Choroid plexus epithelial cell (primary cell): ENCODE measurements at regions not wholly inside any gene's neighbourhood (a gene's known extent, or its start where the extent isn't known, plus 50 kb on each side); places are given as distances from the start of the nearest gene placed in this dataset.

Experiments used
- DNase-seq: peaks from one replicate; pipeline ENCODE4 v3.0.0-alpha.2; 2010; ENCODE audit warnings: low read depth
- H3K4me3 ChIP-seq: 2 replicates; pipeline ENCODE4 v1.5.1; 2011; ENCODE audit warnings: low read depth, mild to moderate bottlenecking, control low read depth, low read length, moderate library complexity
- CTCF ChIP-seq: conservative IDR thresholded peaks from 2 replicates; pipeline ENCODE4 v1.5.1; 2011; ENCODE audit warnings: low read depth, mild to moderate bottlenecking, control low read depth, inconsistent platforms, low read length, moderate library complexity

DNA sequence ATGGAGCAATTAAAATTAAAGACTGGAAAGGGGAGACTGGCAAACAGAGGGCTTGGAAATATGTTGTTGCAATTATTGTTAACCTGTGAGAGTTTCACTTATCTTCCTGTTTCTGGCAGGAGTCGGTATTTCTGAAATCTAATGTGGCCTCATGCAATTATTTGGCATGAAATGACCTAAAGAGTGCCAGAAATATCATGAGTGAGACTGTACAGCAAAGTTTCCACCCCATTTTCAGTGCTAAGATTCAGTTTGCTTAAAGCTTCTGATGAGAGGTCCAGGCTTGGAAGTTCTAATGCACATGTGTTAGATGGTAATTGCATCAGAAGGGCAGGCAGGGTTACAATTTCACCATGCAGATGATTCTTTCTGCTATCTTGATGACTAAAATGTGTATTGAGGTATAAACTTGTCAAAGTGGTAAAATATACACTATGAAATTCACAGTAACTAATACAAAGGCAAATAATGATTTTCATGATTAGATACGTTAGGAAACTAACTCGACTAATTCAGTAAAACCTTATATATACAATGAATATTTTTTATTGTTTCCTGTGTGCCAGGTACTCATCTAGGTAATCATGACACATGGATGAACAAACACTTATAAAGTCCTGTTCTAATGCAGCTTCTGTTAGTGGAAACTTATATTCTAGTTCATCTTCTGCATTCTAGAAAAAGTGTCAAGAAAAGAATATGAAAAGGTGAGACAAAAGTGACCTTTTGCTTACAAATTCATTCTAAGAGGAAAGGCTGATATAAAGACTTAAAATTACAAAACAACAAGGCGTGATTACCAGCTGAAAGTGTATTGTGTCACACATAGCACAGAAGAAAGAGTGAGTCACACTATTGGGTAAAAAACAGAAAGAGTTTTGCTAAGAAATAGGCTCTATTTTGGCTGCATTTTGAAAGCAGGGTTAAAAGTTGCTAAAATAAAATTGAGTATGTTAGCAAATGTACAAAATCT is 533.4 kb upstream of the SEMA3D start:
- H3K4me3 ChIP-seq, result no peak overlapping the region
- DNase-seq, result peak; percentile 88
- no peak for TF ChIP-seq CTCF

DNA sequence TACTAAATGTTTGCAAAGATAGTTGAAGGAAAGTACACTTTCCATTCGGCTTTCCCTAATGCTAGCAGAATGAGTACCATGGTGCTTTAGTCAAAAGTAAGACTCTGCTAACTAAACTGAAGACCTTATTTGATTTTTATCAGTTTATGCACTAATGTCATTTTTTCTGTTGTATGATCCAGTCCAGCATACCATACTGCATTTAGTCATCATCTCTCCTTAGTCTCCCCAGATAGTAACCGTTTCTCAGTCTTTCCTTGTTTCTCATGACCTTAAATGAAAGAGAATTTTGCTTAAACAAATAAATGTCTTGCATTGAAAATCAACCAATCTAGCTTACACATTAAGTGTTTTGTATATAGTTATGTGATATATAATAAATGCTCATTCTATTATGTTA is 529.5 kb upstream of the SEMA3D start:
- DNase-seq, result peak; percentile 29
- no peak overlapping the region for H3K4me3 ChIP-seq
- no peak for TF ChIP-seq CTCF

DNA sequence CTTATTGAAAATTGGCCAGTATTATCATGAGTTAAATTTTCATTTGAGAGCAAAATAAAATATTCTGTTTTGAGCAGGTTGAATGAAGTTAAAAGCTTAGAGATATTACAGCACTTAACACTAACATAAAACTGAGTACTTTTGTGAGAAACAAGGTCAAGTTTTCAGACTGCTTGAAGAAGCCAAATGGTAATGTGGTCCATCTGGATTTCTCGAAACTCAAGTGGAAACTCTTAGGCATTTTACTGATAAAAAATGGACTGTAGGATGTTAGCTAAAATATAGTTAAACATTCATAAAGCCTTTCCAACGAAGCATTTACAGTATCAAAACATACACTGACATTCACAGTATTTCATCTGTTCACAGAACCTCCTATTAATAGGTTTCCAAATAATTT is 528.1 kb upstream of the SEMA3D start:
- H3K4me3 ChIP-seq, result no peak overlapping the region
- no peak for TF ChIP-seq CTCF
- DNase-seq, result no peak

DNA sequence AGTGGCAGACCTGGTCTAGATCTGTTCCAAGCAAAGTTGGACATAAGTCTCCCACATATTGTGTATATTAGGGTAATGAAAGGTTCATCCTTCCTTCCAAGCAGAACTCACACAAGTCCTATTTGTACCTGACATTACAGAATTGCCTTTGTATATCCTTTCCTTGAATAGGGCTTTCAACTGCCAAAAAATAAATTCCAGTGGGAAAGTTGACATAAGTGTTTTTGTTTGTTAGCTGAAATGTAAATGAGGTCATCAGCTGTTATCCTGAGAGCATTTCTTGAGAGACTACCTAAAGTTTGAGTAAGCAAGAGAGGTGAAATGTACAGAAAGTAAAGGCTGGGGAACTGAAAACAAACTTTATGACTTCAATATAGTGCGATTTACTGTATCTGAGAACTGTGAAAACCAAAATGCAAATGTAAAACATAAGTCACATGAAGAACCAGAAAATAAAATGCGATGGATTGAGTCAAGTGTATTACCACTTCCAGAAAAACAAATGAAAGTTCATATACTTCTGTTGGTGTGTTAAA is 527.3 kb upstream of the SEMA3D start:
- TF ChIP-seq CTCF, result no peak
- no peak for DNase-seq

DNA sequence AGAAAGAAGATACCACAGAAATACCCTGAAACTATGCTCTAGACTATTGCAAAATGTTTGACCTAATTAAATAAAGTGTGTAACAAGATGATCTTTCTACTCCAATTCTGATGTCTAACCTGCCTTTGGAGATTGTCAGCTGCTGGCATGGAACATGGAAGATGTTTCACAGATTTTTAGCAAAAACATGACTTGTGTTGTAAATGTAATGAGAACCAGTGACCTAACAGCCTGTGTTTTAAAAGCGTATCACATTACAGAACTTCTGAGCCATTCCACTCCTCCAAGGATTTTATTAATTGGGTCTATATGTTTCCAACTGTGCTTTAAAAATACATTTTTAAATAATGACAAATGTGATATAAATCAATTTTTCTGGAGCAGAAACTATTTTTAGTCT is 526.3 kb upstream of the SEMA3D start:
- no peak overlapping the region for H3K4me3 ChIP-seq
- TF ChIP-seq CTCF, result no peak

More for the DNA sequence above, 527.3 kb upstream of the SEMA3D start:
- H3K4me3 ChIP-seq, result no peak overlapping the region

DNA sequence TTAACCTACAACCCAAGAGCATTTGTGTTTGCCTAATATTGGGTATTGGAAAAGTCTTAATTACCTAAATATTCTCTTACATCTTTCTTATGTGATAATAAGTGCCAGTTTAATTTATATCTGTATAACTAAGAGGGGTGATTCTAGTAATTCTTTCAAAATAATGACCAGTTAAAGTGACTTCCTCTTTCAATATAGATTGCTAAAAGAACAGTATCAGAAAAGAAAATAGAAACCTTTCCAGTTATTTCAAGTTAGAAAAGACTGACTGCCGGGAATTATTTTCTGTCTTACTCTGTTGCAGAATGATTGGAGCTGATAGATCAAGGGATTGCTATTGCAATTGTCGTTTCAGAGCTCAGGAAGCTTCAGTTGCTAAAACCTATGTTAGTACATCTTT is 525.0 kb upstream of the SEMA3D start:
- no peak for TF ChIP-seq CTCF

More for the DNA sequence above, 526.3 kb upstream of the SEMA3D start:
- no peak for DNase-seq

More for the DNA sequence above, 525.0 kb upstream of the SEMA3D start:
- no peak overlapping the region for H3K4me3 ChIP-seq
- DNase-seq, result no peak
